Type B pancreatic cell (in vitro differentiated cells): ENCODE measurements at regions not wholly inside any gene's neighbourhood (a gene's known extent, or its start where the extent isn't known, plus 50 kb on each side); places are given as distances from the start of the nearest gene placed in this dataset.

Source experiments
- DNase-seq: peaks from one replicate; pipeline ENCODE4 v3.0.0; 2021; ENCODE audit warnings: mixed read lengths; ENCODE audit not compliant: unreplicated experiment; ENCODE audit errors: extremely low spot score
- H3K27ac Mint-ChIP-seq: 2 replicates; pipeline ENCODE4 v1.8.0; 2021; ENCODE audit warnings: mild to moderate bottlenecking, mixed read lengths
- H3K27me3 Mint-ChIP-seq: 2 replicates; pipeline ENCODE4 v1.8.0; 2021; ENCODE audit warnings: mixed read lengths
- H3K36me3 Mint-ChIP-seq: 2 replicates; pipeline ENCODE4 v1.8.0; 2021; ENCODE audit warnings: mixed read lengths
- H3K4me1 Mint-ChIP-seq: one replicate; pipeline ENCODE4 v1.8.0; 2021; ENCODE audit warnings: mixed read lengths; ENCODE audit not compliant: unreplicated experiment
- H3K4me3 Mint-ChIP-seq: 2 replicates; pipeline ENCODE4 v1.8.0; 2021; ENCODE audit warnings: mild to moderate bottlenecking, mixed read lengths
- H3K9me3 Mint-ChIP-seq: 2 replicates; pipeline ENCODE4 v1.8.0; 2021; ENCODE audit warnings: mixed read lengths
- CTCF ChIP-seq: fragments of 200-600 bp; sonication (generic); conservative IDR thresholded peaks from 2 replicates; pipeline ENCODE4 v1.5.0; 2021; ENCODE audit warnings: antibody characterized with exemption, mild to moderate bottlenecking

- DNase-seq = no peak
- Mint-ChIP-seq H3K27ac (no peak overlapping the region), H3K27me3 (no peaks in the 10 kb centered on the region), H3K9me3 (no peaks in the 10 kb centered on the region), H3K4me3 (no peak overlapping the region), H3K4me1 (no peaks in the 10 kb centered on the region), H3K36me3 (no peaks in the 10 kb centered on the region)
- no peak for TF ChIP-seq CTCF
These were observed 341.7 kb upstream of the HTR1E start for GRCh38 chr6:86595641-86596040.

DNA sequence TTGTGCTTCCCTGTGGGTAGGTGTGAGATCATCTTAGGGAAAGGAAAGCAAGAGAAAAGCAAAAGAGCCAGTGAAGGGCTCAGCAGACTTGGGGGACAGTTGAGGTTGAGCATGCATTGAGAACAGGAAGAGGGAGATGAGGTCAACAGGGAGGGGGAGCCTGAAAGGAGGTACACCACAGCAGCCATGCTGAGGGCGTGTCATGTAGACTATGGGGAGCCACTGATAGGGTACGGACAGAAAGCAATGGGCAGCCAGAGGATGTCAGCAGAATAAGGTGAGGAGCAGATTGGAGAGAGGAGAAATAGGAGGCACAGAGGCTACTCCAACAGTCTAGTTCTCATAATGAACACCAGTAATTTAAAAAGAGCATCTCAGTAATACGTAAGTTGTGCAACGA, 351.1 kb upstream of the HTR1E start:
- Mint-ChIP-seq H3K9me3 (peaks cover 15% of the 10 kb centered on the region), H3K36me3 (no peaks in the 10 kb centered on the region), H3K4me3 (no peak overlapping the region), H3K27ac (no peak overlapping the region), H3K27me3 (no peaks in the 10 kb centered on the region), H3K4me1 (no peaks in the 10 kb centered on the region)
- no peak for TF ChIP-seq CTCF
- DNase-seq = no peak

GRCh38 chr6:86581833-86582232, 355.5 kb upstream of the HTR1E start:
- Mint-ChIP-seq H3K27me3 (no peaks in the 10 kb centered on the region), H3K27ac (no peak overlapping the region)

GRCh38 chr6:86563197-86563596, 374.1 kb upstream of the HTR1E start:
- H3K4me3 Mint-ChIP-seq = no peak overlapping the region
- no peaks in the 10 kb centered on the region for H3K4me1 Mint-ChIP-seq
- H3K27ac Mint-ChIP-seq = no peak overlapping the region
- no peaks in the 10 kb centered on the region for H3K9me3 Mint-ChIP-seq
- H3K27me3 Mint-ChIP-seq = no peaks in the 10 kb centered on the region
- DNase-seq = no peak
- no peak for TF ChIP-seq CTCF
- no peaks in the 10 kb centered on the region for H3K36me3 Mint-ChIP-seq

More at GRCh38 chr6:86581833-86582232, 355.5 kb upstream of the HTR1E start:
- H3K36me3 Mint-ChIP-seq = no peaks in the 10 kb centered on the region
- H3K9me3 Mint-ChIP-seq = peaks cover 25% of the 10 kb centered on the region
- no peaks in the 10 kb centered on the region for H3K4me1 Mint-ChIP-seq
- TF ChIP-seq CTCF = no peak
- DNase-seq = no peak
- H3K4me3 Mint-ChIP-seq = no peak overlapping the region

DNA sequence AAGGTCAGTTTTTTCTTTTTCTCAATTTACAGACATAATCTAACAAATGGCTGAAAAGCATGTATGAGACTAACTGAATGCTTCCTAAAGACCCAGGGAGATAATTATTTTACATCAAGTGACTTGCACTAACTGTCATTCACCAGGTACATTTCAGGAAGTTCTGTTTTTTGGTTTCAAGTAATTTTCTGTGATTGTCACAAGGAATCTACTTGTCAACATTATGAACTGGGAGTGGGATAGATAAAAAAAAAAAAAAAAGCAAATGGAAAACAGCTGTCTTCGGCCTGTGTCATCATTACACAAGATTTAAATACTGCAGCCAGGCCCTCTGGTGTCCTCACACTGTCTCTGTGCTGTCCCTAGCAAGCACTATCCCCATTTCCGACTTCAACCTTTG, 379.0 kb upstream of the HTR1E start:
- TF ChIP-seq CTCF = no peak
- no peak for DNase-seq
- Mint-ChIP-seq H3K4me1 (no peaks in the 10 kb centered on the region), H3K27me3 (no peaks in the 10 kb centered on the region), H3K4me3 (no peak overlapping the region), H3K36me3 (no peaks in the 10 kb centered on the region), H3K27ac (no peak overlapping the region), H3K9me3 (no peaks in the 10 kb centered on the region)

DNA sequence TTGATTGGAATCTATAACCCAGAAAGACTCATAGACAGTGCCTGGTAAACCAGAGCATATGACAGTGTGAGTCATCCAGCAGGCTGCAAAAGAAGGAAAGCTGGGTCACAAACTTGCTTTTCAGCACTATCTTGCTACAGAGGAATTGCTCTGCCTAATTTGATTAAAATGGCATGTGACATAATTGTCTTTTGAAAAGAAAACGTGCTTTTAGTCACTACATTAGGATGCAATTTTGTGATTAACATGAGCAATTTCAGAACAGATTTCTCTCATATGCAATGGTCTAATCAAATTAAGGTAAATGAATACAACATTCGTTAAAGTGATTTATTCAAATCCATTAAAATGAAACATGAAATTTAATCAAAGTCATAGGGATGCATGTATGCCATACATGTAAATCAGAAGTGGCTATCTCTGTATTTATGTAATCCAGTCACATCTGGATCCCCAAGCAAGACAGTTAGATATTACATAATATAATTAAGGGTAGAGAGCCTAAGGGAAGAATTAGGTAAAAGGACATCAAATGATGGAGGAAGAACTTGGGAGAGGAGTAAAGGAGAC, 400.0 kb upstream of the HTR1E start:
- Mint-ChIP-seq H3K4me1 (no peaks in the 10 kb centered on the region), H3K27ac (no peak overlapping the region), H3K27me3 (no peaks in the 10 kb centered on the region), H3K9me3 (no peaks in the 10 kb centered on the region), H3K36me3 (no peaks in the 10 kb centered on the region), H3K4me3 (no peak overlapping the region)
- no peak for DNase-seq
- no peak for TF ChIP-seq CTCF
